Activated gamma-delta T cell treated with anti-CD3 and anti-CD28 coated beads, Interleukin-2, amount 50 U/mL, for 16 hours (primary cell): ENCODE measurements at regions not wholly inside any gene's neighbourhood (a gene's known extent, or its start where the extent isn't known, plus 50 kb on each side); places are given as distances from the start of the nearest gene placed in this dataset.

Experiments used
- DNase-seq: peaks from one replicate; pipeline ENCODE4 v3.0.0-alpha.2; 2020; ENCODE audit warnings: low read depth

DNA sequence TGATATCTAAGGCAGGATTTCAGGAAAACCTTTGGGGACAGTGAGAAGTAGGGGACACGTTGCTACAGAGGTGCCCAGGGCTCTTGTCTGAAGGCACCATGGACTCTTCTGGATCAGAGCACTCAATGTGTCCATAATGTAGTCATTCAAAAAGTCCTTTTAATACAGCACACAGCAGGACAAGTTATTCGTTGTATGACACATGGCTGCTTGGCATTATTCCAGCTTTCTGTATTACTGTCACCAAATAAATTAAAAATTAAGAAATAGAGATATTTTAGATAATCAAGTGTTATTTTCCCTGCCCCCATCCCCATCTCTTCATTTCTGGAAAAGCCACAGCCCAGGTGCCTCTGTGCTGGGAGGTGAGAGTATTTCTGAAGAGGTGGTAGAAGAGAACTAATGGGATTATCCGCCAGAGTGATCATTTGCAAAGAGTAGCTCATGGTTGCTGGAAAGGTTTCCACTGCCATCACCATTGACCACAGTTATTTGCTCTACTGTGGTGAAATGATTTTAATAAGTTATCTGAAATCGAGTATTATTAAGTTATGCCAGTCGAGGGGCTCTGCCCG is 83.0 kb downstream of the CXCL12 start:
- no peak for DNase-seq

GRCh38 chr10:44300666-44301649 is 83.9 kb downstream of the CXCL12 start:
- DNase-seq: no peak

DNA sequence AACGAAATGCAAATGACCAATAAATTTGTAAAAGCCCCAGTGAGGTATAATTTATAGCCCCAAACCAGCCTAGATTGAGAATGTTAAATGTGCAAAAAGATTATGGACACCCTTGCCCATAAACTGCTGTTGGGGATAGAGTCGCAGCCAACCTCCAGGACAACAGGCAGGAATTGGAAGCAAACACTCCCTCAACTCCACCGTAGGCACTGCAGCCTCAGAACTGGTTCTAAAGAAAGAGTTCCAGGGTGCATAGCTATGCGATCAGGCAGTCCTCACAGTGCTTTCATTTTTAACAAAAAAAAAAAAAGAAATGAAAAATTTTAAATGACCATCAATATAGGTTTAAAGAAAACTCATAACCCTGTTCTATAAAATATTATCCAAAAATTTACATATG is 86.2 kb downstream of the CXCL12 start:
- DNase-seq: no peak

DNA sequence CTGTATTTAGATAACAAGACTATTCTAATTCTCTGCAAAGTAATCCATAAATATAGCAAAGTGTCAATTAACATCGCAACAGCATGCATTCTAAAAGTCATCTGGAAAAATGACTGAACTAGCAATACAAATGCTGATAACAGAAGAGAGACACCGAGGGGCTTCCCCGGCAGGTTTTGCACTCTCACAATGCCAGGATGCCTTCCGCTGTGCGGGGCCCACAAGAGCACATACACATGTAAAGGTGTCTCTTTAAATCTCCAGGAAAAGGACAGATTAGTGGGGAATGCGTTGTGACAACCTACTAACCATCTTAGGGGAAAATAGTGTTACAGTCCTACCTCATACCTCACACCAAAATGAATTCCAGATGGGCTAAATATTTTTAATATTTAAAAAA is 86.9 kb downstream of the CXCL12 start:
- no peak for DNase-seq

DNA sequence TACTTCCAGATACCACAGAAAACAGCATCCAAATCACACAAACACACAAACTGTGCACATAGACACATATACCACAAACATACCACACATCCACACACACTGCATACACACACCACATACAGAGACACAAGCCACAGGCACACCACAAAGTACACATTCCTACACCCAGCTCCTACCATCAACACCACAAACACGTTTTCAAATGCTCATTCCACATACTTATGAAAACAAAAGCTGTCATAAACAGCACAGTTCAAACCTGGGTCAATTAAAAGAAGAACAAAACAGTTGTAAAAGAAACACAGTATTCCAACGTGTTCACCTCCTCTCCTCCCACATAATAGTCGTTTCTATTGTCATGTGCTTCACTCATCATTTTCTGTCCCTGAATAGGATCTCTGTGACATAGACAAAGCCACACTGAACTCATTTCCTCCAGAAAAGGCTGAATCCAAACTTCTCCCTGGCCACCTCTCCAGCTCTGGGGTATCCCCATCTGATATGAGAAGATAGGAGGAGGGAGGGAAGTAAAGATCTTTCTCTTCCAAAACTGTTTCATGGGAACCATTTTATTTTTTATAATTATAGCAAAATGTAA is 89.2 kb downstream of the CXCL12 start:
- DNase-seq: no peak

- DNase-seq: no peak
Measured at GRCh38 chr10:44294726-44295412, 90.0 kb downstream of the CXCL12 start.

DNA sequence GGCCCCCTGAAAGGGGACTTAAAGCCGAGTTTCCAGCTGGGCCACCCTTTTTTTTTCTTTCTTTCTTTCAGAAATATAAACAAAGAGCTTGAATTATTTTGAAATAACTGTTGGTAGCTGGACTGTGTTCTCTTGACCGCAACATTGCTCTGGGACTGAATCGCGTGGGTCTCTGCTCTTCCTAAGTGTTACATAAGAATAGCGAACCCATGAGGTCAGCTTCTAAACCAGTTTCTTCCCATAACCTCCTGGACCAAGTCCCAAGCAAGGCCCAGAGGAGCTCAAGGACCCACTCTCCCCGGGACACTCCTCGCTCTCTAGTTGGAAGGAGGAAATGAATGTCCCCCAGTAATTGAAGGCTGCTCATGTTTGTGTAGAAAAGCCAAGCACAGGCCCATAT is 91.1 kb downstream of the CXCL12 start:
- DNase-seq: no peak

DNA sequence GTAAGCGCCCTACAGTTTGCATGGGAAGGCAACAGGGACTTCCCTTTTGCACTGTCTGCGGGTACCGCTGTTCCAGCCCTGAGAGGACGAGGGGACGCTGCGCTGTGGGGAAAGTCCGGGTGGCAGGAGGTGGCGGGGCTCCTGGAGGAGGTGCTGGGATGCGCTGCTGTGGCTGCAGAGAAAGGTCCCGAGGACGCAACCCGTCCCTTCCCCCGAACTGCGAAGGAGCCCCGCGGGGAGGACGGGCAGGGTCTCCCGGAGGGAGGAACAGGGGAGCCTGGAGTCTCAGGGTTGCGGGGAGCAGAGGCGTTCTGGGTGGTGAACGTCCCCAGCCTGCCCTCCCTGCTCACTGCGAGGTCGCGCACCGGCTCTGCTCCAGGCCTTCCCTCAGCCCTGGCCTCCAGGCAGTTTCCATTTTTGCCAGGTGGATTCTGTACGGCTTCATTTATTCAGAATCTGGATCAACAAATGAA is 91.6 kb downstream of the CXCL12 start:
- no peak for DNase-seq

DNA sequence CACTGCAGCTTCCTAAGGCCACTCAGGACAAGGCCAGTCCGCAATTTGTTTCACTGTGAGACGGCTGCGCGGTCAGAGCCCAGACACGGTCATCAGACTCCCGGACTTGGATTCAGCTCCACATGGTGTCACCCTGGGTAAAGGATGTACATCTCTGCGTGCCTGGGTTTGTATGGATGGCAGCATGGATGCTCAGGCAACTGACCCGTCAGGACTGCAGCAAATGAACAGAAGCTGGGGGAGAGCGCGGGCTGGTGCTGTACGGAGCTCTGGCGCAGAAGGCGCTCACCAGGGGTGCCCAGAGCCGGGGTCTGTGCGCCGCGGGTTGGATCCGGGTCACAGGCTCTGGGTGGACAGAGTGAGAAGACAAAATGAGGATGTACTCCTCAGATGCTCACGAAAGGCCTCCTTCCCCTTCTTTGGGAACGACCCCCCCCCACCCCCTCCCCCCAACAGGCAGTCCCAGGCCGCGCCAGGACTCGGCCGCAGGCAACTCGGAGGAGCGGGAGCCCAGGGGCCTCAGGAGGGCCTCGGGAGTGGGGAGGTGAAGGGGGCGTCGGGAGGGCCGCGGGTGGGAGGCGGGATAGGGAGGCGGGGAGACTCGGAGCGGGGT is 92.4 kb downstream of the CXCL12 start:
- DNase-seq: no peak

DNA sequence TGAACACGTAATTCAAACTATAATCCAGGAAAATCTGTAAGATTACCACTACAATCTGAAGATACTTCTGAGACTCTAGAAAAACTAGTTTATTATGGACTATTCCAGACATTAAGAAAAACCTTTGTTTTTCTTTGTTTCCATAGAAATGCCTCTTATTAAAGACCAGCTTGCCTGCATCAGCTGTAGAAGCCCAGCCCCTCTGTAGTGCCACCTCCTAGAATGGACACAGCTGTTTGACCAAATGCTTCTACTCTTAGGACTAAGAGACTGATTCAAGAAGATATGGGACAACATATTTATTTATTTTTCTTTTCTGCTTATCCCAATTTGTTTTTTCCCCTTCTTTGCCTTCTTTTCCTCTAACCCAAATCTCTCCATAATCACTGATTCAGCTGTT is 93.8 kb downstream of the CXCL12 start:
- DNase-seq: no peak

DNA sequence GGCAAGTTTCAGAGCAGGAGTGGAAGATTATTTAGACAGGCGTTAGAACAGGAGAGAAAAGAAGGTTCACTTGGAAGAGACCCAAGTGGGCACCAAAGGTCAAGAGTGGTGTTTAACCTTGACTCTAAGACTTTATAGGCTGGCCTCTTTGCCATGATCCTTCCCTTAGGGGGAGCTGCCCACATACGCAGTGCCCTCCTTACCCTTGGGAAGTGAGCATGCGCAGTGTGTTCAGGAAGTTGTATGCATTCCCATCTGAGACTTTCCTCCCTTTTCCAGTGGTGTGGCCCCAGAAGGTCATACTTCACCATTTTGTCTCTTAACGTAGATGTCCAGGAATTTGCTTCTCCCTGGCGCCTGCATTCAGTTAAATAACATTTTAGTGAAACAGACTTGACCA is 95.8 kb downstream of the CXCL12 start:
- DNase-seq: no peak

GRCh38 chr10:44287408-44287807 is 97.5 kb downstream of the CXCL12 start:
- DNase-seq: no peak

DNA sequence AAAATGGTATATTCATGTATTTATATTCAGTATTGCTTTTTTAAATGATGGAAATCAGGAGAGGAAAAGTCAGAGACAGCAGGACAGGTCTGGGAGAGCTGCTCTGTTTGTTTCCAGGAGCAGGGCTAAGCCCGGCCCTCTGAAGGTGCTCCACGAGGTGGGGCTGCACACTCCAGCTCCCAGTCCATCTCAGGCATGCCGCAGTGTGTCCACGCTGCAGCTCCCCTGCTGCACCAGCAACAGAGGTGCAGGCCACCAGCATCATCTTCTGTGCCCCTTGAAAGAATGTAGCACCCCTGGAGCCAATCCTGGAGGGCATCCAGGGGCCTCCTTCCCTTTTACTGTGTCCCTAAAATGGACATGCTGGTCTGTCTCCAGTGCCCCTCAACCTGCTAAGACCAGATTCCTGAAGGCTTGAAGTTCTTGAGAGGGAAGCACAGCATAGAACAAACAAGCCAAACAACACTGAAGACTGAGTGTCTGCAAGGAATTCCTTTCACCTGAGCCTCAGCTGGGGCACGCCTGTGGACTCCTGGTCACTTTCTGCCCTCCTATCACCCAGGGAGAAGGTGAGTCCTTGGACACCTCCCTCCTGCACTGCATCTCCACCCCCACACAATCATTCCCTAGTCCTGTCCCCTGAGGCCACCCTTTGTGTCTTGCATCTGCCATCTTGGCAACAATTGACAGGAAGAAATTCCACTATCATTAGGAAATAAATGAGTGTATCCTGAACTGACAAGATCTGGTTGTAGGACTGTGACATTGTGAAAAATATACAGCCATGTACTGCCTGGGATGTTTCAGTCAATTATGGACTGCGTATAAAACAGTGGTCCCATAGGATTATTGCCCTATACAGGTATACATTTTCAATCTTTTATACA is 100.5 kb downstream of the CXCL12 start:
- DNase-seq: no peak

DNA sequence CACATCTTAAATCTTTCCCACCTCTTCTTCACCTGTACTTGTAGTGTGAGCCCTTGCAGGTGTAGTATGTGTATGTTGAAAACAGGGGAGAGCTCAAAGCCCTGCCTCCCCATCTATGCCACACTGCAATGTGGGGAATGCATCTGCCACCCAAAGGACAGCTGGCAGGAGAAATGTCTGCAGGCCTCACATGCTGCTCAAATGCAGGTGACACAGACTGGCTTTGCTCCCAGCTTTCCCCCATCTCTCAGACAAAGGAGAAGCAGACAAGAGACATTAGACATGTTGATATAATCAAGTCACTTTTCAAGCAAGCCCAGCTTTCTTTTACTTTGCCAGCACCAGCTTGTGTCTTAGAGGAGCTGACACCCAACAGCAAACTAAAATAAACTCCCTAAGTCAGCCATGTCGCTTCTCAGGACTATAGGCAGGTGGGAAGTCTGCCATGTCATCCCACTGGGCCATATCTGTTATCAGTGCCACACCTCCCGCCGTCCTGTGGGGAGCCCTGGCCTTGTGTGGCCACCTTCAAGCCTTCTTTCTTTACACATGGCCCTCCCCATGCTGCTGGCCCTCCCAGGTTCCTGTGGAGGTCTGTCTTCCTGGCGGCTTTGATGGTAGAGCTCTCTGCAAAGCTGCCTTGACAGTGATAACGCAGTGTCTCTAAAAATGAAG is 102.1 kb downstream of the CXCL12 start:
- DNase-seq: no peak

- DNase-seq: no peak
Measured at GRCh38 chr10:44281662-44282061, 103.2 kb downstream of the CXCL12 start.

DNA sequence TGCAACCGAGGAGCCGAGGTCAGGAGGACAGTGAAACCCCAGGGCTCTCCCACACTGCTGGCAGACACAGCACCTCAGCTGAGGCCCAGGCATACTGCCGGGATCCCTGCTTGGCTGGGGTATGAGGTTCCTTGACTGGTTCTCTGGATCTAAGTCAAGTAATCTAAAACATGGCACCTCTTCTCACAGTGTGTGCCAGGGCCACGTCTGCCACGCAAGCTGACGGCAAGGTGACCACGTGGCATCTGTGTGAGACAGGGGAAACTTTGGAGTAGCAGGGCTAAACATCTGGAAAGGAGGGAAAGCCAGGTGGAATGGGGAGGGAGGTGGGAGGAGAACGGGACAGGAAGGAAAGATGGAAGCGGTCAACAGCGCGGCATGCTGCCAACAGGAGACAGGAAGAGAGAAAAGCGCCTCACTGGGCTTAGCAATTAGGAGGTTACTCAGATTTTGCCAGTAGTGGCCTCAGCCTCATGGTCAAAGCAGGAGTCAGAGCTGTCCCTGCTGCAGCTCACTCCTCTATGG is 103.7 kb downstream of the CXCL12 start:
- no peak for DNase-seq

DNA sequence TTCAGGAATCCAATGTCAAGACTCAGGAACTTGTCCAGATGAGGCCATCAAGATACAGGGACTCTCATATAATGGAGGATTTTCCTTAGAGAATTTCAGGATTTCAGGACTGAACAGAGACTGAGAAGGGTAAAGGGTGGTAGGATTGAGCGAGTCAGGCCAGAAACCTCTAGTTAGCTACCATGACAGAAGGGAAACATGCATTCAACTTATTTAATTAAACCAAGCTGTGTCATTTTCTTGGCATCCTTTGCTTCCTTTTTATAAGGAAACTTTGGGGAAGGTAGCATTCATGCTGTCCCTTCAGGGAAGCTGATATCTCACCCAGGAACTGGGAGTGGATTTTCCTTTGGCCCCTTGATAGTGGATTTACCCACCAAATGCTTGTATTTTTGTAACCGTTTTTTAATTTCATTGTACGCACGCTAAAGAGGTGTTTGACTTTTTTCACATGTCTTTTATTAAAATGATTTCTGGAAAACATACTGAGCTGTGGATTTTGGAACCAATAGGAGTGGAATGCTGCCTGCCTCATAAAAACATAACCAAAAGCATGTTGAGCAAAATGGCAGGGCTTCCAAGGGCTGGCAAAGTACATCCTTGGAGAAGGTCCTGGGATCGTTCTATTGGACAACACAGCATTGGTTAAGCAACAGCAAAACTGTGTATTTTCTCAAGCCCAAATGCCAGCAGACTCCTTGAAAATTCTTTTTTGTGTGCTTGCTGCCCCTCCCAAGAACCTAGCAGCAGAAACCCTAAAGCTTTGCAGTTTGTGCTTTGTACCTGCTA is 104.5 kb downstream of the CXCL12 start:
- DNase-seq: no peak

- no peak for DNase-seq
Measured at GRCh38 chr10:44279426-44280126, 105.3 kb downstream of the CXCL12 start.
